Stimulated activated memory B cell treated with anti-CD40 and anti-IgM and Interleukin-4, amounts not matched to agents 10 μg/mL and 1 μg/mL and 100 μg/mL, for 72 hours (primary cell): ENCODE measurements at regions not wholly inside any gene's neighbourhood (a gene's known extent, or its start where the extent isn't known, plus 50 kb on each side); places are given as distances from the start of the nearest gene placed in this dataset.
"Not testable (repeated sequence)": the region's sequence is repeated elsewhere in the genome, so short reads cannot be mapped to it uniquely, and the experiment has no call there.

Source experiments
- ATAC-seq: fragments of 150-1000 bp; cut with Tn5 transposase; 2 replicates; pipeline ENCODE4 v1.10.0; 2021
- H3K27ac Mint-ChIP-seq: one replicate; pipeline ENCODE4 v1.8.0; 2022; ENCODE audit warnings: mild to moderate bottlenecking, mixed read lengths
- H3K27me3 Mint-ChIP-seq: one replicate; pipeline ENCODE4 v1.8.0; 2022; ENCODE audit warnings: mixed read lengths
- H3K36me3 Mint-ChIP-seq: one replicate; pipeline ENCODE4 v1.8.0; 2022; ENCODE audit warnings: mixed read lengths
- H3K4me1 Mint-ChIP-seq: one replicate; pipeline ENCODE4 v1.8.0; 2022; ENCODE audit warnings: mixed read lengths
- H3K4me3 Mint-ChIP-seq: one replicate; pipeline ENCODE4 v1.8.0; 2022; ENCODE audit warnings: mild to moderate bottlenecking, moderate library complexity, mixed read lengths
- H3K9me3 Mint-ChIP-seq: one replicate; pipeline ENCODE4 v1.8.0; 2022; ENCODE audit warnings: mixed read lengths

DNA sequence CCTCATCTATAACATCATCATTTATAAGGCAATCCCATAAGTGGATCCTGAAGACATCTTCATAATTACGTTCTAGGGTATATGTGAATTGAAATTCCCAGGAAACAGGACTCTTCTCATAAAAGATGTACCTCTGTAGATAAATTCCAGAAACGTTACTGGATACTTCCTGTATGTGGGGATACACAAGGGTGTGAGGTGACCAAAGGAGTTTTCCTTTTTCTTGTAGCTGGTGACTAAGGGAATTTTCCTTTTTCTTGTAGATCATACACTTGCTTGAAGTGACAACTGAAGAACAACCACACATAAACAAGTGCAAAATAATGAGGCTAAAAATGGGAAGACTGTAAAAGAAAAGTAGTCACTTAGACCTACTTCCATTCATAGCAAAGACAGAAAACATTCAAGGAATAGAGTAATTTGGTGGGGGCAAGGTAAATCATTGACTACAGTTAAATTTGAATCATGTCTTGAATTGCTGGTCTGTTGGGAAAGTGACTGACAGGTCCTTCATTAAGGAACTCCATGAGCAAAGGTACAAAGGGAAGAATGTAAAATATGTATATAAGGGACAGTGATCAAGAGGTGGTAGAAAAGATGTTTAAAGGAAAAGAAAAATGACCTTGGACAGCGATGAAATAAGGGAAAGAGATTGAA, 53.2 kb upstream of the UBE2E3 start:
- H3K36me3 Mint-ChIP-seq = no peaks in the 10 kb centered on the region
- no peak for ATAC-seq
- no peaks in the 10 kb centered on the region for H3K9me3 Mint-ChIP-seq
- H3K27ac Mint-ChIP-seq = no peak overlapping the region
- no peak overlapping the region for H3K4me3 Mint-ChIP-seq
- H3K4me1 Mint-ChIP-seq = no peaks in the 10 kb centered on the region
- H3K27me3 Mint-ChIP-seq = peaks cover 14% of the 10 kb centered on the region

DNA sequence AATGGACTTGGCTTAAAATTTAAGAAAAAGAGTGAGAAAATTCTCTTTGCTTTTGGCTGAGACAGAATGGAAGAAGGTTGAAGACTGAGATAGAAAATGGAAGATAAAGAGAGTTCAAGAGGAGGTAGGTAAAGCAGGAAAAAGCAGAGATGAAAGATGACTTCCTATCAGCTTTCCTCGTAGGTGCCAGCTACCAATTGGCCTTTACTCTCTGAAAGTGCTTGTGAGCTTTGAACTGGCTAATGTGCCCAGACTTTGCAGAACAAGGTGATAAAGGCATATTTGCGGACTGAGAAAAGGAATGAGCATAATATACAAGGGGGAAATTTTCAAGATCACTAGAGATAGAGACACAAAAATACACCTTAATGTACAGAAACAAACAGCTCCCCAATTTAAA, 54.7 kb upstream of the UBE2E3 start:
- no peaks in the 10 kb centered on the region for H3K9me3 Mint-ChIP-seq
- no peak overlapping the region for H3K4me3 Mint-ChIP-seq
- H3K36me3 Mint-ChIP-seq = no peaks in the 10 kb centered on the region
- H3K27me3 Mint-ChIP-seq = peaks cover 14% of the 10 kb centered on the region
- no peak overlapping the region for H3K27ac Mint-ChIP-seq
- no peaks in the 10 kb centered on the region for H3K4me1 Mint-ChIP-seq
- no peak for ATAC-seq

- no peaks in the 10 kb centered on the region for H3K36me3 Mint-ChIP-seq
- no peak overlapping the region for H3K4me3 Mint-ChIP-seq
- H3K4me1 Mint-ChIP-seq = no peaks in the 10 kb centered on the region
- no peaks in the 10 kb centered on the region for H3K9me3 Mint-ChIP-seq
- H3K27me3 Mint-ChIP-seq = peaks cover 20% of the 10 kb centered on the region
- H3K27ac Mint-ChIP-seq = no peak overlapping the region
- no peak for ATAC-seq
Observed at GRCh38 chr2:180924063-180924462, 56.3 kb upstream of the UBE2E3 start.

DNA sequence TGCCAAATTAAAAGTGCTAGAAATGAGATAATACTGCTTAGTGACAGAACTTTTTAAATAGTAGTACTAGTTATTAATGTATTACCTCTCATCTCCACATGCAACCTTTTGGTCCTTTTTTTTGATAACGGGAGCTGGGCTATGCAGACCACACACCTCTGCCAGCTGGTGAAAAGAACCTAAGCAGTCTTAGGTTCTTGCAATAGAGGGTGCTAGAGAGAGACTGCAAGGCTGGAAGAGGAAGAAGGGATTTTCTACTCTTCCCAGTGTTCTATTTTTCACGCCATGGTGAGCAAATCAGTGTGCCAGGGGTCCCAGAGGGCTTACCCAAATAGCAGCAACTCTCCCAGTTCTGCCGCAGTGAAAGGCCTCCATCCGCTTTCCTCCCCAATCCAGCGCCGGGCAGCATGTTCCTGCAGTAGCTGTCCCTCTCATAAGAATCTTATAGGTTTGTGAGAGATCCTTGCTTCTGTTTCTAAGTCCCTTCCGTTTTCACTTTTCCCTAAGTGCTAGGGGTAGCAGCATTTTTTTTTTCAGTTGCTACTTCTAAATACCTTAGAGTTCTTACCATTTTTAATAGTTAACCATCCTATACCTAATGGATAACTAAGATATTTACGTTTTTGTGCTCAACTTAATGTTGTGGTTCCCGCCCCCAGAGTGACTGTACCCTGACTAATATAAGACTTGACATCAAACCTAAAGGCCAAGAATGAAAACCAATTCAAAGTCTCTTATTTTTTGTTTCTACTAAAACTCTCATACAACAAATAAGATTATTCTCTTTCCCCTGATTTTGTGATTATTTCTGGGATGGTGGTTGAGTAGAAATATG, 69.4 kb upstream of the UBE2E3 start:
- no peaks in the 10 kb centered on the region for H3K4me1 Mint-ChIP-seq
- H3K36me3 Mint-ChIP-seq = no peaks in the 10 kb centered on the region
- H3K9me3 Mint-ChIP-seq = no peaks in the 10 kb centered on the region
- peaks cover 11% of the 10 kb centered on the region for H3K27me3 Mint-ChIP-seq
- H3K27ac Mint-ChIP-seq = no peak overlapping the region
- ATAC-seq = no peak
- H3K4me3 Mint-ChIP-seq = no peak overlapping the region

- Mint-ChIP-seq H3K27ac (no peak overlapping the region), H3K36me3 (no peaks in the 10 kb centered on the region), H3K4me3 (no peak overlapping the region), H3K27me3 (peaks cover 11% of the 10 kb centered on the region), H3K4me1 (no peaks in the 10 kb centered on the region), H3K9me3 (no peaks in the 10 kb centered on the region)
- no peak for ATAC-seq
Observed at GRCh38 chr2:180907731-180908130, 72.7 kb upstream of the UBE2E3 start.

DNA sequence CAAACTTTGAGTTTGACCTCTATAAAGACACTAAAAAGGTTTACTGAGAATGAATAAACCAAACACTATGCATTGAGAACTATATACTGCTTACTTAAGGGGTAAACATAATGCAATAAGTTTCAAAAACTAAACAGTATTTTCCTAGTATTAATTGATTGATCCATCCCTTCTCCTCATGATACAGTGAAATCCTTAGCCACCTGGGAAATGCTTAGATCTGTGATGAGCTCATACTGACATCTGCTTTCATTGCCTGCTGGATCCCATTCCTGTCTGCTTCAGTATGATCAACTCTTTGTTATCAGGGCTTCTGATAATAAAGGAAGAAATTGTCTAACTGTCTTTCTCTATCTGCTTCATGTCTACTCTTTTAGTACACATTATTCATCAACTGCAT, 74.9 kb upstream of the UBE2E3 start:
- no peaks in the 10 kb centered on the region for H3K9me3 Mint-ChIP-seq
- H3K27ac Mint-ChIP-seq = no peak overlapping the region
- no peaks in the 10 kb centered on the region for H3K4me1 Mint-ChIP-seq
- H3K27me3 Mint-ChIP-seq = peaks cover 11% of the 10 kb centered on the region
- H3K36me3 Mint-ChIP-seq = no peaks in the 10 kb centered on the region
- no peak for ATAC-seq
- no peak overlapping the region for H3K4me3 Mint-ChIP-seq

DNA sequence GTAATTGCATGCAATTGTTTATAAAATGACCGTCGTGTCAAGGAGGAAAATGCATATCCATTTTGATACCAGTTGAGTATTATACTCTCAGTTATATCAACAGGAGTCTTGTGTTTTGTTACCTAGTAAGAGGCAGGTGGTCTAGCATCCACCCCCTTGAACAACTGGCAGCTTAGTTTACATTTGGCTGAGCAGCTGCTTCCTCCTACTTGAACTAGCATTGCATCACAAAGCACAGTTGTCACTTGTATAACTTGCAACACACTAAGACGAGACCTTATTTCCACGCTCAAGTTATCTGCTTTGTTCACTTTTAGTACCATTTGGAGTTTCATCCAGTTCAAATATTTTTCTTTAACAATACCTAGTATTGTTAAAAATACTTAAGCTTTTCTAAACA, 75.4 kb upstream of the UBE2E3 start:
- ATAC-seq = no peak
- no peaks in the 10 kb centered on the region for H3K4me1 Mint-ChIP-seq
- peaks cover 11% of the 10 kb centered on the region for H3K27me3 Mint-ChIP-seq
- H3K36me3 Mint-ChIP-seq = no peaks in the 10 kb centered on the region
- no peaks in the 10 kb centered on the region for H3K9me3 Mint-ChIP-seq
- no peak overlapping the region for H3K4me3 Mint-ChIP-seq
- H3K27ac Mint-ChIP-seq = no peak overlapping the region

GRCh38 chr2:180901331-180901730, 79.1 kb upstream of the UBE2E3 start:
- H3K4me1 Mint-ChIP-seq = no peaks in the 10 kb centered on the region
- no peak for ATAC-seq
- H3K36me3 Mint-ChIP-seq = no peaks in the 10 kb centered on the region
- H3K9me3 Mint-ChIP-seq = no peaks in the 10 kb centered on the region
- H3K4me3 Mint-ChIP-seq = no peak overlapping the region
- H3K27me3 Mint-ChIP-seq = peaks cover 18% of the 10 kb centered on the region
- no peak overlapping the region for H3K27ac Mint-ChIP-seq

GRCh38 chr2:180893752-180894151, 86.7 kb upstream of the UBE2E3 start:
- ATAC-seq = no peak
- Mint-ChIP-seq H3K4me1 (no peaks in the 10 kb centered on the region), H3K27ac (no peak overlapping the region), H3K4me3 (no peak overlapping the region), H3K9me3 (no peaks in the 10 kb centered on the region), H3K36me3 (no peaks in the 10 kb centered on the region), H3K27me3 (peaks cover 12% of the 10 kb centered on the region)

DNA sequence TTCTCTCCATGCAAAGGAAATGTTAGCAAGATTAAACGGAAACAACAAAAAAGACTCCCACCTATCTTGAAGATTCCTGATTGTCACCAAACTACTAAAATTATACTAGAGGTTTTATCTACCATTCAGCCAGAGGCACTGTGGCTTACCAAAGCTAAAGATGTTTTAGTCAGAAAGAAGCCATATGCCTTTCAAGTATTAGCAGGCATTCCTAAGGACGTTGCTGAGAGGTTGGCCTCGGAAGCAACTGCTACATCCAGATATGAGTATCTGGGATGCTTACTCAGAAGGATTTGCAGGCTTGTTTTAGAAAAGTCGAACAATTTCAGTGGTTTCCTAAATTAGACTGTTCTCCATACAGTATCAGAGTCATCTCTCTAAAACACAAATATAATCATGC, 88.3 kb upstream of the UBE2E3 start:
- Mint-ChIP-seq H3K27ac (no peak overlapping the region), H3K4me1 (no peaks in the 10 kb centered on the region), H3K4me3 (no peak overlapping the region), H3K9me3 (no peaks in the 10 kb centered on the region), H3K27me3 (peaks cover 10% of the 10 kb centered on the region), H3K36me3 (no peaks in the 10 kb centered on the region)
- no peak for ATAC-seq

- no peak for ATAC-seq
- Mint-ChIP-seq H3K4me1 (no peaks in the 10 kb centered on the region), H3K27ac (no peak overlapping the region), H3K36me3 (no peaks in the 10 kb centered on the region), H3K4me3 (no peak overlapping the region), H3K9me3 (no peaks in the 10 kb centered on the region), H3K27me3 (peaks cover 2% of the 10 kb centered on the region)
Observed at GRCh38 chr2:180891360-180891759, 89.0 kb upstream of the UBE2E3 start.

- Mint-ChIP-seq H3K27ac (no peak overlapping the region), H3K27me3 (peaks cover 5% of the 10 kb centered on the region), H3K9me3 (no peaks in the 10 kb centered on the region), H3K4me3 (no peak overlapping the region), H3K4me1 (no peaks in the 10 kb centered on the region), H3K36me3 (no peaks in the 10 kb centered on the region)
- ATAC-seq = no peak
Observed at GRCh38 chr2:180890781-180891180, 89.6 kb upstream of the UBE2E3 start.

DNA sequence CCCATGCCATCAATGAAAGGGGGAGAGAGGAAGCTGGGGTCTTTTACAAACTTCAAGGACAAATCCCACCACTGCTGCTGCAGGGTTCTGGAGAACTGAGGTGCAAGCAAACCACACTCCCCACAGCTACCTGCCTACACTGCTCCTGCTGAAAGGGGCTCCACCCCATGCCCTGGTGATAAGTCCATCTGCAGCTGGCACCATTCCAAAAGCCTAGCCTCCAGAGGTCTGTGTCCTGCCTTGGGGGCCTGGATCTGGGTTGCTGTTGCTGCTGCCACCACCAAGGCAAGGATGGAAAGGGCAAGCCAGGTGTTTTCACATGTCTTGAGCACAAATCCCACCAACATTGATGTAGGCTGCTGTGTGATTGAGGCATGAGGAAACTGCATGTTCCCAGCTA, 97.4 kb upstream of the UBE2E3 start:
- Mint-ChIP-seq H3K9me3 (peaks cover 11% of the 10 kb centered on the region), H3K36me3 (no peaks in the 10 kb centered on the region), H3K4me1 (no peaks in the 10 kb centered on the region), H3K27me3 (peaks cover 10% of the 10 kb centered on the region), H3K27ac (no peak overlapping the region), H3K4me3 (no peak overlapping the region)
- ATAC-seq = no peak

DNA sequence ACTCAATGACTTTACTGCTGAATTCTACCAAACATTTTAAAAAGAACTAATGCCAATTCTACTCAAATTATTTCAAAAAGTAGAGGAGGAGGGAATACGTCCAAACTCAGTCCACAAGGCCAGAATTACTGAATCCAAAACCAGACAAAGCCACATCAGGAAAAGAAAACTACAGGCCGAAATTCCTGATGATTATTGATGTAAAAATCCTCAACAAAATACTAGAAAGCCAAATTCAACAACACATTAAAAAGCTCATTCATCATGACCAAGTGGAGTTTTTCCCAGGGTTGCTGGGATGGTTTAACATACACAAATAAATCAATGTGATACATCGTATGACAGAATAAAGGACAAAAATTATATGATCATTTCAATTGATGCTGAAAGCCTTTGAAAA, 103.9 kb upstream of the UBE2E3 start:
- Mint-ChIP-seq H3K9me3 (peaks cover 10% of the 10 kb centered on the region), H3K36me3 (no peaks in the 10 kb centered on the region), H3K4me1 (no peaks in the 10 kb centered on the region), H3K27ac (no peak overlapping the region), H3K4me3 (no peak overlapping the region), H3K27me3 (peaks cover 52% of the 10 kb centered on the region)
- no peak for ATAC-seq

GRCh38 chr2:180873219-180873618, 107.2 kb upstream of the UBE2E3 start:
- Mint-ChIP-seq H3K9me3 (peaks cover 10% of the 10 kb centered on the region), H3K4me1 (no peaks in the 10 kb centered on the region), H3K27ac (no peak overlapping the region), H3K27me3 (peaks cover 73% of the 10 kb centered on the region), H3K4me3 (no peak overlapping the region), H3K36me3 (no peaks in the 10 kb centered on the region)
- no peak for ATAC-seq

DNA sequence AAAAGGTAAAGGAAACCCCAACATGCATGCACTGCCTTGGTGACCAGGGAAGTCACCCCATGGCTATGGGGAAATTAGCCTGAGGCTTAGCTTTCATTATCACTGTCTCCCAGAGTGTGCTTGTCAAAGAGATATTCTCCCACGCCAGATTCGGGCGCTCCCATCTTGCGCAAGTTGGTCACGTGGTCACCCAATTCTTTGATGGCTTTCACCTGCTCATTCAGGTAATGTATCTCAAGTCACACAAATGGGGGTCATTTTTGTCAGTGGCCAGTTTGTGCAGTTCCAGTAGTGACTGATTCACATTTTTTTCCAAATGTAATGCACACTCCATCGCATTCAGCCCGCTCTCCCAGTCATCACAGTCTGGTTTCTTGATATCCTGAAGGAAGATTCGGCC, 107.6 kb upstream of the UBE2E3 start:
- H3K9me3 Mint-ChIP-seq, H3K36me3 Mint-ChIP-seq, H3K4me1 Mint-ChIP-seq, ATAC-seq, H3K4me3 Mint-ChIP-seq, H3K27ac Mint-ChIP-seq: not testable (repeated sequence)
- peaks cover 73% of the 10 kb centered on the region for H3K27me3 Mint-ChIP-seq
